HUES6 (cell line): ENCODE measurements at regions not wholly inside any gene's neighbourhood (a gene's known extent, or its start where the extent isn't known, plus 50 kb on each side); places are given as distances from the start of the nearest gene placed in this dataset.
A peak's percentile ranks its signal among the peaks of the same experiment; 100 is the strongest.

Experiments used
- H3K27ac ChIP-seq: 2 replicates; pipeline ENCODE4 v1.7.0; 2013; ENCODE audit warnings: low read depth, mild to moderate bottlenecking, low read length, inconsistent platforms
- H3K27me3 ChIP-seq: 2 replicates; pipeline ENCODE4 v1.6.1; 2013; ENCODE audit warnings: low read length; ENCODE audit not compliant: control insufficient read depth, insufficient read depth
- H3K36me3 ChIP-seq: 2 replicates; pipeline ENCODE4 v1.6.1; 2013; ENCODE audit warnings: low read length; ENCODE audit not compliant: control insufficient read depth, insufficient read depth
- H3K4me1 ChIP-seq: 2 replicates; pipeline ENCODE4 v1.6.1; 2013; ENCODE audit warnings: low read length; ENCODE audit not compliant: control insufficient read depth, insufficient read depth
- H3K4me3 ChIP-seq: 2 replicates; pipeline ENCODE4 v1.5.1; 2013; ENCODE audit warnings: low read depth, low read length
- H3K9ac ChIP-seq: one replicate; pipeline ENCODE4 v1.6.1; 2013; ENCODE audit warnings: mild to moderate bottlenecking, low read length
- H3K9me3 ChIP-seq: 2 replicates; pipeline ENCODE4 v1.6.1; 2013; ENCODE audit warnings: low read depth, low read length; ENCODE audit not compliant: control insufficient read depth, insufficient read depth

DNA sequence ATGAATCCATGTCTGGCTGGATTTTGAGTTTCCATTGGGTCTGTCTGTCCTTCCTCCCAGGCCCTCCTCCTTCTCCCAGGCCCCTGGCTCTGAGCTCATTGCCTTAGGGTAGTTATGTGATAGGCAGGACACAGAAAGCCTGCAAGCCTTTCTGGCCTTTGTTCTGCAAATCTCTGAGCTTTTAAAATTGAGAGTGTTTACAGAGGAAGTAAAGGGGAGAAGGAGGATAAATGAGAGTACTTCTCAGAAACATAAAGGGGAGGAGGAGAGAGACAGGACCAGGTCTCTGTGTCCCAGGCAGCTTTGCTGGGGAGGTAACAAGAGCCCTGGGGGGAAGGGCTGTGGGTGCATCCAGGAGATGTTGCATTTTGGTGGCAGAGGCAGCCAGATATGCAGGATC lies 126.7 kb downstream of the FOXD2 start:
- peaks cover 53% of the 10 kb centered on the region for H3K4me1 ChIP-seq
- no peak overlapping the region for H3K9ac ChIP-seq
- no peaks in the 10 kb centered on the region for H3K9me3 ChIP-seq
- H3K4me3 ChIP-seq: 0 out of 2 replicates have a peak overlapping the region, but pooled peaks have one; percentile 7
- H3K27me3 ChIP-seq: no peaks in the 10 kb centered on the region
- H3K36me3 ChIP-seq: no peaks in the 10 kb centered on the region
- peak overlapping the region; percentile 4; the same call in 1 of the 2 replicates for H3K27ac ChIP-seq

DNA sequence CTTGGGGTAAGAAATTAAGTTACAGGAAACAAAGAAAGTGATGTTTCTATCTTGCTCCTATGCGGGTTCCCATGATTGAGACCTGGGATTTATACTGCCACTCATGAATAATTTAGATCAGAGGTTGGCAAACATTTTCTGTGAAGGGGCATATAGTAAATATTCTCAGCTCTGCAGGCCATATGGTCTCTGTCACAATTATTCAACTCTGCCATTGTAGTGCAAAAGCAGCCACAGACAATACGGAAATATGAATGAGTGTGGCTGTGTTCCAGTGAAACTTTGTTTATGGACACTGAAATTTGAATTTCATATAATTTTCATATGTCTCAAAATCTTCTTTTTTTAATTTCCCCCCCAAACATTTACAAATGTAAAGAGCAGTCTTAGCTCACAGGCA lies 127.2 kb downstream of the FOXD2 start:
- H3K9me3 ChIP-seq: no peaks in the 10 kb centered on the region
- no peaks in the 10 kb centered on the region for H3K36me3 ChIP-seq
- H3K4me3 ChIP-seq: 0 out of 2 replicates have a peak overlapping the region, but pooled peaks have one; percentile 7
- no peak overlapping the region for H3K9ac ChIP-seq
- peak overlapping the region; percentile 4; the same call in 1 of the 2 replicates for H3K27ac ChIP-seq
- no peaks in the 10 kb centered on the region for H3K27me3 ChIP-seq
- H3K4me1 ChIP-seq: peaks cover 58% of the 10 kb centered on the region

DNA sequence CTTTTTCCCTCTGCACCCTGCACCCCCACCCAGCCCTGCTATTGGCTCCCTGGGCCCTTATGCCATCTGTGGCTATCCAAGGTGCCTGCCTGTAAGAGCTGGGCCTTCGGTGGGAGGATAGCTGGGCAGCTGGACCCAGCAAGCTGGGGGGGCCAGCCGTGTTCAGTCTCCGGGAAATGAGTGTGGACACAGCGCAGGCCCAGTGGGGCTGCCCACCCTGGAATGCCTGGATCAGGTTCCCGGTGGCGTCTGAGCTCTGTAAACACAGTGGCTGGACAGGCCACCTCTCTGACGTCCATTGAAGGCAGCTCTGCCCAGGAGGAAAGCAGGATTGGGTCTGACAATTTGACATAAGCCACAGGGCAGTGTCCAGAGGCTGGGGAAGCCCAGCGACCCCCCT lies 127.8 kb downstream of the FOXD2 start:
- H3K9ac ChIP-seq: no peak overlapping the region
- H3K4me1 ChIP-seq: peaks cover 62% of the 10 kb centered on the region
- no peak overlapping the region for H3K4me3 ChIP-seq
- H3K9me3 ChIP-seq: no peaks in the 10 kb centered on the region
- H3K27ac ChIP-seq: no peak overlapping the region
- H3K27me3 ChIP-seq: peaks cover 6% of the 10 kb centered on the region; the same call in 1 of the 2 replicates
- no peaks in the 10 kb centered on the region for H3K36me3 ChIP-seq

DNA sequence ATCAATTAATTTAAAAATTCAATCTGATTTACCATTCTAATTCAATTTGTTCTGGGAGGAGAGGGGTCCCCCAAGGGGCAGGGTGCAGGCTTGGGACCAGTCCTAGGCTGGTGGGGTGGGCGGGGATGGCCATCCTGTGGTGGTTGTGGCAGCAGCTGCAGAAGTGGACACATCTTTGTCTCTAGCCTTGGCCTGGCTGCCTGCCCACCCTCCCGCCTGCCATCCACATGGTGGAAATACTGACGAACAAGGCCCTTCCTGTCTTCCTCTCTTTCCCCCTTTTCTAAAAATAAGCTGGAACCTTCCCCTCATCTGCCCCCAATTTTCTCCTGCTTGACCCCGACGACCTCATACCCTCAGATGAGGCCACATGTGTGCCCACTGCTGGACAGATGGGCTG lies 130.9 kb downstream of the FOXD2 start:
- H3K27me3 ChIP-seq: peaks cover 6% of the 10 kb centered on the region; the same call in 1 of the 2 replicates
- peaks cover 53% of the 10 kb centered on the region for H3K4me1 ChIP-seq
- H3K4me3 ChIP-seq: no peak overlapping the region
- H3K9me3 ChIP-seq: no peaks in the 10 kb centered on the region
- no peak overlapping the region for H3K27ac ChIP-seq
- no peaks in the 10 kb centered on the region for H3K36me3 ChIP-seq
- no peak overlapping the region for H3K9ac ChIP-seq

DNA sequence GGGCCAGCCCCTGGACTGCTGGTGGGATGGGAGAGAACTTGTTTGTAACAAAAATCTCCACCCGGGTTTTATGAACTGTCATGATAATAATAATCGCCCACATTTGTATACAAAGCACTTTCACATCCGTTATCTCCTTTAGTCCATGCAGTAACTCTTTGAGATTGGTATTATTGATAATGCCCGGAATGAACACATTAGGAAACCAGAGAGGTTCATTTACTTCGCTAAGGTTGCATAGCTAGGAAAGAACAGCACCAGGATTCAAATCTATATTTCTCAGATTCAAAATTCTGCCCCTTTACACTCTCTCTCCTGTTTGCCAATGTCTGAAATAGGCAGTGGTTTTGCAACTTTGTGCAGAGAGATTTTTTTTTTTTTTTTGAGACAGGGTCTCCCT lies 131.4 kb downstream of the FOXD2 start:
- H3K4me1 ChIP-seq: peaks cover 51% of the 10 kb centered on the region
- H3K9ac ChIP-seq: no peak overlapping the region
- H3K36me3 ChIP-seq: no peaks in the 10 kb centered on the region

DNA sequence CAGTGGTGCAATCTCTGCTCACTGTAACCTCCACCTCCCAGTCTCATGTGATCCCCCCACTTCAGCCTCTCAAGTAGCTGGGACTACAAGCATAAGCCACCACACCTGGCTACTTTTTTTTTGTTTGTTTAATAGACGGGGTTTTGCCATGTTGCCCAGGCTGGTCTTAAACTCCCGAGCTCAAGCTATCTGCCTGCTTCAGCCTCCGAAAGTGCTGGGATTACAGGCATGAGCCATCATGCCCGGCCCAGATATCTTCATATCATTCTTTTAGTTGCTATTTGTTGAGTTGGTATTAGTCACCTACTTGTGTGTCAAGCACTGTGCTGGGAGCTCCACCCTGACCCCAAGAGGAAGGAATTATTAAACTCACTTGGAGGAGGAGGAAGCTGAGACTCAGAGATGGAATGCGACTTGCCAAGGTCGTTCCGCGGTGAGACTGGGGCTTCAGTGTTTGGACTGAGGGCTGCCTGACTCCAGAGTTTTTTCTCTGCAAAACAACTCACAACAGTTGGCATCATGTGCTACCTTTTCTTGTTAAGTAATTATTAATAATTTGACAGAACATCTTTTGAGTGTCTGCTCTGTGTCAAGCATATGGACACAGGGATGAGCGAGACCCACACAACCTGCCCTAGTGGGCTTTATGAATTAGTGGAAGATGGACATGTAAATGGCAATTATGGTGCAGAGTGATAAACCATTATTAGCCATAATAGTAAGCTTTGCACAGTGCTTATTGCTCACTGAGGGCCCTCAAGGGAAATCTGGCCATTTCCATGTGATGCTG lies 132.0 kb downstream of the FOXD2 start:
- H3K27me3 ChIP-seq: peaks cover 6% of the 10 kb centered on the region; the same call in 1 of the 2 replicates
- no peak overlapping the region for H3K27ac ChIP-seq
- peaks cover 48% of the 10 kb centered on the region for H3K4me1 ChIP-seq
- H3K36me3 ChIP-seq: no peaks in the 10 kb centered on the region
- no peak overlapping the region for H3K4me3 ChIP-seq
- no peaks in the 10 kb centered on the region for H3K9me3 ChIP-seq
- H3K9ac ChIP-seq: no peak overlapping the region

More for the DNA sequence above, 131.4 kb downstream of the FOXD2 start:
- Histone ChIP-seq H3K9me3 (no peaks in the 10 kb centered on the region), H3K27me3 (peaks cover 6% of the 10 kb centered on the region; the same call in 1 of the 2 replicates), H3K4me3 (no peak overlapping the region), H3K27ac (no peak overlapping the region)

DNA sequence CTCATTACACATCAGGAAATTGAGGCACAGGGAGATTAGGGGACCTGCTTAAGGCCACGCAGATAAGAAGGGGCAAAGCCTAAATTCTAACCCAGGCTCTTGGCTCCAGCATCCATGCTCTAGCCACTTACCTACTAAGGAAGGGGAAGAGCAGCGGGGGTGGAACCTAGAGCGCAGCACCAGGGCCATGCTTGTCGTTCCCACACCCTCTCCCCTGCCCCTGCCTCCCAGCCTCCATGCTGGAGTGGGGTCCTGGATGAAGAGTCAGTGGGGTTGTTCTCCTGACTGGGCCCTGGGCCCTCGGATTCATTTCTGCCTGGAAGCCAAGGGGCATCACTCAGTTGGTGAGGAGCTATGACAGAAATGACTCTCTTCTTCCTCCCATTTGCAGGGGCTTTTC lies 133.3 kb downstream of the FOXD2 start:
- Histone ChIP-seq H3K27me3 (peaks cover 6% of the 10 kb centered on the region; the same call in 1 of the 2 replicates), H3K36me3 (no peaks in the 10 kb centered on the region), H3K4me3 (no peak overlapping the region), H3K4me1 (peaks cover 43% of the 10 kb centered on the region), H3K9ac (no peak overlapping the region), H3K27ac (no peak overlapping the region), H3K9me3 (no peaks in the 10 kb centered on the region)

DNA sequence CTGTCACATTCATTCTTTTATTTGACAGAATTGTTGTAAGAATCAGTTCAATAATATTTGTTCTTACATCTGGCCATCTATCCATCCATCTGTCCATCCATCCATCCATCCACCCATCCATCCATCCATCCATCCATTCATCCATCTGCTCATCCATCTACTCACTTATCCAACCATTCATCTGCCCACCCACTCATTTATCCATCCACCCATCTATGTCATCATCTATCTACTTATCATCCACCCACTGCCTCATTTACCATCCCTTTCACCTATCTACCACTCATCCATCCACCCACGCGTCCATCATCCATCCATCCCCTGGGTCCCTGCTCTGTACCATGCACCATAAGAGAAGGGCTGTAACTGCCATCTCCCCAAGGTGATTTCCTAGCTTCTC lies 134.1 kb downstream of the FOXD2 start:
- H3K4me1 ChIP-seq: peaks cover 46% of the 10 kb centered on the region
- H3K36me3 ChIP-seq: no peaks in the 10 kb centered on the region
- H3K9ac ChIP-seq: no peak overlapping the region
- H3K4me3 ChIP-seq: no peak overlapping the region
- peaks cover 6% of the 10 kb centered on the region; the same call in 1 of the 2 replicates for H3K27me3 ChIP-seq
- no peak overlapping the region for H3K27ac ChIP-seq
- no peaks in the 10 kb centered on the region for H3K9me3 ChIP-seq

DNA sequence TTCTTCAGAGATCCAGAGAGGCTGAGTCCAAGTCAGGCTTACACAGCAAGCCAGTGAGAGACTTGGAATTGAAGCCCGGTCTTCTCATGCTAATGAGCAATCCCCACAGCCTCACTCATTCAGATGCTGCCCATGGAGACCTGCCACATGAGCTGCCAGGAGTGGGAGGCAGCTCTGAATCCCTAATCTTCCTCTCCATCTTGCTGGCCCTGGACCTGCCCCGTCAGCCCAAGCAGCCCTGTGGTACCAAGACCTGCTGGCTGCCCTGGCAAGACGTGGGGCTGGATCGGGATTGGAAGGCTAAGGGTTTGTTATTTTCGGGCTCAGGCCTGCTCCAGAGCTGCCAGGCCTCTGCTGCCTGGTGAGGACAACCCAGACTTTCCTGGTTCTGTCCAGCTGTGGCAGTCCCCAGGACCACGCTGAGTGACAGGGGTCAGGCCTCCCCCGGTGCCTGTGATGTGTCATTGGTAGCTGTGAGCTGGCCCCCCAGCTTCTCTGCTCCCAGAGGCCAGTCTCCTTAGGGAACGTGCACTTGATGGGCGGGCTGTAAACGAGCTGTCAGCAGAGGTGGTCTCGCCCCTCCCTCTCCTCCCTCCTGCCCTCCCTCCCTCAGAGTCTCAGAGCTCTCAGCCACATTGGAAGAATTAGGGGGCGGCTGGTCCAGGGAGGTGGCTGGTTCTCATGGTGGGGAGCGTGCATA lies 135.0 kb downstream of the FOXD2 start:
- Histone ChIP-seq H3K9me3 (no peaks in the 10 kb centered on the region), H3K36me3 (no peaks in the 10 kb centered on the region), H3K27me3 (peaks cover 6% of the 10 kb centered on the region; the same call in 1 of the 2 replicates), H3K27ac (no peak overlapping the region), H3K4me3 (no peak overlapping the region), H3K9ac (no peak overlapping the region), H3K4me1 (peaks cover 46% of the 10 kb centered on the region)

DNA sequence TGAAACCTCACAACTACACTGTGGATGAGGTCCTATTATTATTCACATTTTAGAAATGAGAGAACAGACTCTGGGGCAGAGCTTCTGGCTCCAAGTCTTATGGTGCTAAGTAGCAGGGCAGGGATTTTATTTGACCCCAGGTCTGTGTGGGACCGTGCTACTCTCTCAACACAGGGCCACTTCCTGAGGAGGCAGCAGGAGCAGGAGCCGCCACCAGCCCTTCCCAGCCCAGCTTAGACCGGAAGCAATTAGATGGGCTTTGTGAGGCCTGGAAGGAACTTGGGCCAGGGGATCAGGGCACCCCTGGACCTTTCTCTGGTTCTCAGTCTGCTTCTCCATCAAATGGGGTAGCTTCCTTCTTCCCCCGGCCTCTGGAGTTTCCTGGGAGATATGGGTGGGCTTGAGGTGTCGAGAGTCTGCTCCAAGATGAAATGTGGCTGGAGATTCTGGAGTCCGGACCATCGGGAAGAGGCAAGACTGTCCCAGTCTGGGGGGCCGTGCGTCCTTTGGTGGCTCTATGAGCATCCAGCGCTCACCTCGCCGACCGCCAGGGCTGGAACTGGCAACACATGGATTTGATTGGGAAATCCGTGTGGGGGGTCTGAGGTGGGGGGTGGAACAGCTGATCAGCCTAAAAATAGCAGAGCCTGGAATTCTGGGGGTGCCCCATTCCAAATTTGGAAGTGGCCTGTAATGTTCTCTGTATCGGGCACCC lies 136.8 kb downstream of the FOXD2 start:
- H3K4me3 ChIP-seq: no peak overlapping the region
- H3K9ac ChIP-seq: no peak overlapping the region
- no peaks in the 10 kb centered on the region for H3K9me3 ChIP-seq
- no peak overlapping the region for H3K27ac ChIP-seq
- peaks cover 56% of the 10 kb centered on the region for H3K4me1 ChIP-seq
- H3K36me3 ChIP-seq: no peaks in the 10 kb centered on the region
- H3K27me3 ChIP-seq: peaks cover 6% of the 10 kb centered on the region; the same call in 1 of the 2 replicates
